ENCODE measurements at regions not wholly inside any gene's neighbourhood (a gene's known extent, or its start where the extent isn't known, plus 50 kb on each side); places are given as distances from the start of the nearest gene placed in this dataset.

DNA sequence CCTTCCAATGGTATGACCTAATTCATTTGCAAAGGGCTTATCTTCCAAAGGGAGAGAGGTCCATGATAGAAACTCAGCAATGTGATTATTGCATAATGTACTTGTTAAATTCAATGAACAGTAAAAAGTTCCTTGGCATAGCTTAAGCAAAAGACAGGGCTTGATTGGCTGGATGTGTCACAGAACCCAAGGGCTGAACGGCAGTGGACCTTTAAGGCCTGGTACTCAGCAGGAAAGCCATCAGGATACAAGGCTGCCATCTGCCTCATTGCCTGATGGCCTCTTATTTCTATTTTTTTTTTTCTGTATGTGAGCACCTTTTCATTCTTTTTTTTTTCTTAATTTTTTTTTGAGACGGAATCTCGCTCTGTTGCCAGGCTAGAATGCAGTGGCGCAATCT is 208.9 kb upstream of the WSCD1 start:
- no peak for DNase-seq (ENCODE audit: low read depth in 1 of 2, low spot score in 1 of 2)

DNA sequence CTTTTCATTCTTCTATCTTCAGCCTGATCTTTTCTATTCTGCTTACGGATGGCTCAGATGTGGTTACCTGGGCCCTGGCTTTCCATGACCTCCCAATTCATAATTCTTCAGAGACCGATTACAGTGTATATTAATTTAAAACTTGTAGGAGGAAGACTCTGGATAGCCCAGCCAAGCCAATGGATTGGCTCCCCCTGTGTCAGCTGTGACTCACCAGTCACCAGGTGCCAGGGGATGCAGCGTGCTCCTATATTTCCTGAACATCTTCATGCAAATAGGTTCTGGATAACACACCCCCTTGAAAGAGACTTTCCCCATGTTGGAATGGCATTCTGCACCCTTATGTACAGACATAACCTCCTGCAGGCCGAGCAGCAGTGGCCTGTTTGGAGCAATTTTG is 208.3 kb upstream of the WSCD1 start:
- no peak for DNase-seq (ENCODE audit: low read depth in 1 of 2, low spot score in 1 of 2)

DNA sequence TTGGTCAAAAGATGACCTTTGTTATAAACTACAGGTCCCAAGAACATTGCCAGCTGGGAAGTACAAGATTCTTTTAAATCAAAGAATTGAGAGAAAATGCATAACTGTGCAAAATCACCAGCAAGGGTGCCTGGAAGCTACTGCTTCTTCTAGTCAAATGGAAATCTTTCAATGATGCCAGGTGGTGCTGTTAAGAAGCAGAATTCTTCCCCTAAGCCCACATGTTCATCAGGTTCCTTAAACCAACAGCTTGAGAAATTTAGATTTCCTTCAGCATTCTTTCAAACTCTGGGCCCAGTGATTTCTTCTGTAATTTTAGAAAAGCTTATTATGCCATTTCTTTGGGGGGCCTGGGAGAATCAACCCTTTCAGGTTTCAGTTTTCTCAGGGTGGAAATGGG is 207.8 kb upstream of the WSCD1 start:
- DNase-seq (ENCODE audit: low read depth in 1 of 2, low spot score in 1 of 2), result no peak

DNA sequence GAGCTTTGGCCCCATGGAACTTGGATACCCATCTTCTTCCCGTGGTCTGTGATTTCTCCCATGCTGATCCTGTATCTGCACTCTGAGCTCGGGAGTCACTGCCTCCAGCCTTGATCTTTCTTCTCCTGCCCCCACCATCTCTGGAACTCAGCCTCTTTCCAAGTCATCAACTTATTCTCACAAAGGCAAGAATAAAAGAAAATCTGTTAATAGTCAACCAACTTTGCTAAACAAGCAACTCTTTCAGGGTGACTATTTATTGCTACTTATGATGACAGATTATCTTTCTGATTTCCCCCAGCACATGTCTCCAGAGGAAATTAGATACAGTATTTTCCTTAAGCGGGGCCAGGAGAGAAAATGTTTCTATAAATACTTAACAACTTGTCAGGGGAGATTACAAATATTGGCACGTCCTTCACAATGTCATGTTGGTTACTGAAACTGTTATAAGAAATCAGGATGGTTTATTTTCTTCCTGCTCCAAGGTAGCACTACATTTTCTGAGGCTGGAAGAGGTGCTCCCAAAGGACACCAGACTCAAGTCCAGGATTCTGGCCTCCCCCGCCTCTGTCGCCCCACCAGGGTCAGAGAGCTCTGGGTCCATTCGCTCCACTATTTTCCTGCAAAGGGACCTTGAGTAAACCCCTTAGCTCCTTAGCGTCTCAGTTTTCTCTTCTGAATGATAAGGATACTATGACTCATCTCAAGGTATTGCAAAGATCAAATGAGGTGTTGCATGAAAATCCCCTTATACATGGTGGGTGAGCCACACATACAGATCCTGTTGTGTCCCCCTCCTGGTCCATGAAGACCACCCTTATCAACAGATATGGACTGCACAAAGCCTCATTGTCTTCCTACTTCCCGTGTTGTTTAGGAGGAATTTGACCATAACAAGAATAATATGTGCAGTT is 205.2 kb upstream of the WSCD1 start:
- DNase-seq (ENCODE audit: low read depth in 1 of 2, low spot score in 1 of 2), result no peak

DNA sequence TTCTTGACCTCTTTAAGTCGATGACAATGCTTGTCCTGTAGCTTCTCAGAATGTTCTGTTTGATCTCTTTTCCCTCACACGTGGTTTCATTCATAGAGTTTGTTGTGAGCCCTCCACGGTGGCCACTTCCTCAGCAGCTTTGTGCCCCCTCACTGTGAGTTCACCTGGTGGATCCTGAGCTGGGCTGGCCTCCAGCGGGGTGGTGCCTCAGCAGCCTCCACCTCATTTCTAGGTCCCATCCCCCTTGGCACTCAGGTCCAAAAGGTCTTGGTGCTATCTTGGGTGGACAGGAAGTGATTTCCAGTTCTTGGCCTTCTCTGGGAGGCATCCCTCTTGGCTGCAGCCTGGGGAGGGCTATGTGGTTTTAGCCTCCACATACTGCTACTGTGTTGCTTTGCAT is 203.2 kb upstream of the WSCD1 start:
- no peak for DNase-seq (ENCODE audit: low read depth in 1 of 2, low spot score in 1 of 2)

DNA sequence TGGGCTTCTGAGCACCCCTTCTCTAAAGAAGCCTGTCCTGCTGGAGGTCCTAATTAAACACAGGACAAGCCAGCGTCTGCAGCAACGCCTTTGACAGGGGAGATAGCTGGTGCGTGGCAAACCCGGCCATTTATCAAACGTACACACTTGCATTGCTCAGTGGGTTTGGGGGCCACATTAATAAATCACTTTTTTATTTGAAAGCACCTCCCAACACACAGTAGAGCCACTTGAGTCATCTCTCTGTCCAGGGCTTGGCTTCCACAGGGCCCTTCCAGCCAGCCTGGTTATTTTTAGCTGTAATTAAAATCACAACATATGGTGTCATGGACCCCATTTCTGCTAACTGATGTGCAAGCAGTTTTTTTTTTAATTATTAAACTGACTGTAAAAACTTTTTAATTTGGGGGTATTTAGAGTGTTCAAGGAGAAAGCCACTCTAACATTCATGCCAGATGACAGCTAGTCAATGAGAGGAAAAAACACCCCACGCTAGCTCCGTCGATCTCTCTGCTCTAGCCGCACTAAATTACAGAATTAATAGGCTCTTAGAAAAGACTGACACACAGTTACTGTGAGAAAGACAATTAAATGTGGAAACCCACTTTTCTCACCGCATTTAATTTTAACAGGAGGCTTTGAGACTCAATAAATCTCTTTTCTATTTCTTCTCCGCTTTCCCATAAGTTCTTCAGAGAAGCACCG is 201.0 kb upstream of the WSCD1 start:
- DNase-seq (ENCODE audit: low read depth in 1 of 2, low spot score in 1 of 2), result no peak

DNA sequence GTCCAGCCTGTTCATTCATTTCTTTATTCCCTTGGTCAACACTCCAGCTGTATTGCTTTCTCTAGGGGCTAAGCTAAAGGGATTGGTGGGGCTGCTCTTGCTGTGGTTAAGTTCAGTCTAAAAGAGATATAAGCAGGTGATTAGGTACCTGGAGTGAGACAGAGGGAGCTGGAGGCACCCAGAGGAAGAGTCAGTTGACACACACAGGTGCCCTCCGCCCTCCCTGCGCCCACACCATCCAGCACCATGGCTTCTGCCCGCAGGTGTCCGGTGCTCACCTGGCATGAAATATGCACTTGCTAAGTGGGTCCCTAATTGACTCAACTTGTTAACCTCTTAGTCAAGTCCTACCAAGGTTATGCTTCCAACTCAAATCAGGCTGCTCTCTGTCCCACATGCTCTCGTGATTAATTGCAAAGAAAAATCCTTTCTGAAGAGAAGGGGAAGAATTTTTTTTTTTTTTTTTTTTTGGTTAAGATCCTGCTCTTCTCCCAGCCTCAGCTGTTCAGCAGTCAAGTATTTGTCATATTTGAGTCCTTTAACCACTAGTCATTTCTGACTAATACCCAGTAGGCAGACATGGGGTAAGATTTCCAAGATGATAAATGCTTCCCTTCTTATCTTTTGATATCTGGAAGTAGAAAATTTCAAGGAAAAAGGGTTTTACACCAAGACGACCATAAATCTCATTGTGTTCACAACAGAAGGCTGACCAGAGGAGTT is 199.8 kb upstream of the WSCD1 start:
- DNase-seq (ENCODE audit: low read depth in 1 of 2, low spot score in 1 of 2), result no peak

DNA sequence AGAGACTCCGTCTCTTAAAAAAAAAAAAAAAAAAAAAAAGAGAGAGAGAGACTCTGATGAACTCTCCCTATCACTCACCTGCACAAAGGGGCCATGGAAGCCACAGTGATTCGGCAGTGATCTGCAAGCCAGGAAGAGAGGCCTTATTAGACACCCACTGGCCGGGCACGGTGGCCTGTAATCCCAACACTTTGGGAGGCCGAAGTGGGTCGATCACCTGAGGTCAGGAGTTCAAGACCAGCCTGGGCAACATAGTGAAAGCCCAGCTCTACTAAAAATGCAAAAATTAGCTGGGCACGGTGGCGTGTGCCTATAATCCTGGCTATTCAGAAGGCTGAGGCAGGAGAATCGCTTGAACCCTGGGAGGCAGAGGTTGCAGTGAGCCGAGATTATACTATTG is 198.5 kb upstream of the WSCD1 start:
- DNase-seq (ENCODE audit: low read depth in 1 of 2, low spot score in 1 of 2), result no peak

DNA sequence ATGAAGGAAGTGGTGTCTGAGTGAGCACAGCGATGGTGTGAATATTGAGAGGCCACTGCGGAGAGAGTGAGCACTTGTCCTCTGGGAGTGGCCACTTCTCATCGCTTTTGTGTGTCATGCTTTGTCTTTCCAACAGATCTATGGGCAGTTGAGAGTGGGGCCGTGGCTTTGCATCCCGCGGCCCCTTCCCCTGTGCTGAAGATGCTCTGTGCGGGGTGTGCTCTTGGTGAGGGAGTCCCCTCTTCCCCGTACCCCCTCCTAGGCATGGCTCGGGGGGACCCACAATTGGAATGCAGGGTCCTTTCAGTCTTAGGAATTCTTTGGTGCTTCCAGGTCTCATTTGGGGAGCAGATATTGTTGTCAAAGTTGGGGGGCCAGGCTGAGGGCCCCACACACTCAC is 197.3 kb upstream of the WSCD1 start:
- DNase-seq (ENCODE audit: low read depth in 1 of 2, low spot score in 1 of 2), result no peak

DNA sequence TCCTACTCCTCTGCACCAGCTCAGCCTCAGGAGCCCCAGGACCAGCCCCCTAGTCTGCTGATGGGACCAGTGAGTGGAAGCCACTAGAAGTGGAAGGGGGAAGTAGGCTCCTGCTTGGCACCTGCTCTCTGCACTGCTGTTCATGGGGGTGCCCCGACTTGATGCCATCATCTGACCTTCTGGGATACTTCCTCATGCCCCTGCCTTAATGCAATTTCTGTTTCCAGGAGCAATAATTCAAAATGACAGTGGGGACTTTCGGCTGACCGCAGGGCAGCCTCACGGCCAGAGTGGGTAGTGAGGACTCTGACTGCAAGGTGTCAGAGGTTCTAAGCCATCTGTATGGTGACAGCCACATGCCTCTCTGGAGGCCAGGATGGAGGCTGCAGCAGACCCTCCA is 196.4 kb upstream of the WSCD1 start:
- no peak for DNase-seq (ENCODE audit: low read depth in 1 of 2, low spot score in 1 of 2)

DNA sequence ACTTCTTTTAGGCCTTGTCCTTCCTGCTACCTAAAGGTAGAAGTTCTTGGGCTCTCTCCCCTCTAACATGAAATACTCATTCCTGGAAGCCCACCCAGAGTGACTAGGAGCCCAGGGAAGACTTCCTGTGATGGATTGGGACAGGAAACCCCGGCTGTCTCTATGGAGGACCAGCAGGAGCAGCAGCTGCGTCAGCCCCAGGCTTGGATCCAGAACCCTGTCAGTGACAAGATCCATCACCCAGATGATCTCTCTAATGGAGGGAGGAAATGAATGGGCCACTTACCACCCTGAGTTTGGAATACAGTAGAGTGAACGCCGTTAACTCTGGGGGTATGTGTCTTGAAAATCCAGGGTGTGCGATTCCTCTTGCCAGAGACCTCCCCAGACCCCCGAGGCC is 195.7 kb upstream of the WSCD1 start:
- DNase-seq (ENCODE audit: low read depth in 1 of 2, low spot score in 1 of 2), result no peak

DNA sequence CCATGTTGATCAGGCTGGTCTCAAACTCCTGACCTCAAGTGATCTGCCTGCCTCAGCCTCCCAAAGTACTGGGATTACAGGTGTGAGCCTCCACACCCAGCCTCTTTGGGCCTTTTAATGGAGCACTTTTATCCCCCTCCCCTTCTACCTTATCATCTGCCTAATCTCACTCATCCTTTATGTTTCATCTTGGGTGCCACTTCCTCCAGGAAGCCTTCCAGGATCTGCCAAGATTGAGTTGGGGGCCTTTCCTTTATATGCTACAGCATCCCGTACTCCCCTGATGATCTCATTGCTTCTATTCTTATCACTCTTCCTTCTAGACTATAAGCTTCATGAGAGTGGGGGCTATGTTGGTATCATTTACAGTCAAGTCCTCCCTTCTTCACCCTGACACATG is 192.8 kb upstream of the WSCD1 start:
- no peak for DNase-seq (ENCODE audit: low read depth in 1 of 2, low spot score in 1 of 2)

DNA sequence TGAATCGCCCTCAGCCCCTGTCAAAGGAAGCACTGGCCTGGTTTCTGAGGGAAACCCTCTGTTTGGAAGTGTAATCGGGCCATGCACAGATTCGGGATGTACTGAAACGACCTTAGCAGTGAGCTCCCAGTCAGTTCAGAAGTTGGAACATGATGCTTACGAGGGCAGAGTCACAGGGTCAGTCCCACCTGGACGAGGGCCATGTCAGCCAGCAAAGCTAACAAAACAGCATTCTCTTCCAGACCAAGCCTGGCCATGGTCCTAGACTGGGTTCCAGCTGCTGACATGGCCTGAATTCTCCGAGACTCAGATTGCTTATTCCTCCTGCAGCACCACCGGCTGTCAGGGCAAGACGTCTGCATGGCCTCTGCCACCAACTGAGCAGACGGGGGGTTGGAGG is 192.2 kb upstream of the WSCD1 start:
- DNase-seq (ENCODE audit: low read depth in 1 of 2, low spot score in 1 of 2), result no peak

DNA sequence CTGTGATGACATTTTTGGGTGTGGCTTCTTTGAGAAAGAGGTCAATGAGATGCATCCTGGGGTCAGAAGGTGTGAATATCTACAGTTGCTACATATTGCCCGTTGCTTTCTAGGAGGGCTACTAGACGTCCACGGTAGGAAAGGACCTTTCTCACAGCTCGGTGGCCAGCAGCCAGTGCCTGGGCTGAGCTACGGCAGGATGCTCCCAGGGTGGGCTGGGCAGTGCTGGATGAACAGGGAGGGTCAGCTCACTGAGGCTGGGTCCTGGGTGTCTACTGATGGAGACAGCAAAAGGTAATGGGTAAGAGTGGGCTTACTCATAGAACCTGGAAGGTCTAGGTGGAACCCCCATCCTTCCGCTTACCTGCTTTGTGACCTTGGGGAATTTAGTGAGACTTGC is 188.3 kb upstream of the WSCD1 start:
- no peak for DNase-seq (ENCODE audit: low read depth in 1 of 2, low spot score in 1 of 2)

DNA sequence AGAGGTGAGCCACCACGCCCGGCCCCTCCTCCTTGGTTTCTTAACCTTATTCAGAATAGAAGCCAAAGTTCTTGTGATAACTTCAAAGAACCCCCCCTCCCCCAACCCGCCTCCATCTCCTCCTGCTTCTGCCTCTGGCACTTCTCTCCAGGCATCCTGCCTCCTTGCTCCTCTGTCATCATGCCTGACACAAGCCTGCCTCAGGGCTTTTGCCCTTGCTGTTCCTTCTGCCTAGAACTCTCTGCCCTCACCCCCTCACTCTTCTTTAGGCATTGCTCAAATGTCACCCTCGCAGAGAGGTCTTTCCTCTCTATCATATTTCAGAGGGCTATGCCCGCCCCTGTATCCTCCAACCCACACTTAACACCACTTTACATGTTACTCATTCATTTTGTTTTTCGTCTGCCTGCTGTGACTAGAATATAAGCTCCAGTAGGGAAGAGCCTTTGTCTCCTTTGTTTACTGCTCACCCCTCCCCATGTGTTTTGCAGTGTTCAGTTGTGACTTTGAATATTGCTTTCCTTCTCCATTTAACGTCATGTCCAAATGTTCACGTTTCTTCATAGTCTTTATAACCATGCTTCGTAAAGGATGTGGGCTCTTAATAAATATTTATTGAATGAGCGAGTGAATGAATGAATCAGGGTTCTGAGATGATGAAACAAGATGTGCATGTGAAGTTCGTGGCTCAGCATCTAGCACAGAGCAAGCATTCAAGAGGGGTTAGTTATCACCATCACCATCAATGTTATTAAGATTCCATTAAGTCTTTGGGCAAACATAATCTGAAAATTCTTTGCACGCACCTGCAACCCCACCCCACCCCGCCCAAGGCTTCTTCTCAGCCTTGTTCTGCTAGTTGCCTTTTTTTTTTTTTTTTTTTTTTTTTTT is 186.2 kb upstream of the WSCD1 start:
- DNase-seq (ENCODE audit: low read depth in 1 of 2, low spot score in 1 of 2), result no peak

DNA sequence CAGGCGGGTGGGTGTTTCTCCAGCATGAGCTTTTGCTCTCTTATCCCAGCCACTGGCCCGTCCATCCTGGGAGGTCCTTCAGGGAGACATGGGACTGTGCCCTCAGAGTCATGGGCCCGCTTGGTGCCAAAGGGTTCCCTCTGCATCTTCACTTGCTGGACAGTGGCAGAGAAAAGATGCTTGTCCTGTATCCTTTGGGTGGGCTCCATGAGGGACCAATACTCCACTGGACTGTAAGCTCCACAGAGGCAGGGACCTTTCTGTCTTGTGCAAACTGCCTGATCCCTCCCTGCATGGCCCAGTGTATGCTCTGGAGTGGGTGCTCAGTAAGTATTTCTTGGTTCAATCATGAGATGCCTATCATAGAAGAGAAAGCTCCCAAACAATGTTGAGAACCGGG is 184.8 kb upstream of the WSCD1 start:
- DNase-seq (ENCODE audit: low read depth in 1 of 2, low spot score in 1 of 2), result no peak

DNA sequence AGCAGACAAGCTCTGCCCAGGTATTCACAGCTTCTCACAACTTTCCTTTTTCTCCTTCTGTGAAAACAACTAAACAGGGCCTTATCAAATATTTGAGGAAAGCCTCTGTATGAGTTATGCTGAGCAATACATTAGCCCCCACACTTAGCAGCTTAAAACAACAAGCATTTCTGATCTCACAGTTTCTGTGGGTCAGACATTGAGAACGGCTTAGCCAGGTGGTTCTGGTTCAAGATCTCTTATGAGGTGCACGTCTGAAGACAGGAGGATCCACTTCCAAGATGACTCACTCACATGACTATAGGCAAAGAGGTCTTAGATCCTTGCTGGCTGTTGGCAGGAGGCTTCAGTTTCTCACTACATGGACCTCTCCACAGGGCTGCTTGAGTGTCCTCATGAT is 181.4 kb upstream of the WSCD1 start:
- no peak for DNase-seq (ENCODE audit: low read depth in 1 of 2, low spot score in 1 of 2)

DNA sequence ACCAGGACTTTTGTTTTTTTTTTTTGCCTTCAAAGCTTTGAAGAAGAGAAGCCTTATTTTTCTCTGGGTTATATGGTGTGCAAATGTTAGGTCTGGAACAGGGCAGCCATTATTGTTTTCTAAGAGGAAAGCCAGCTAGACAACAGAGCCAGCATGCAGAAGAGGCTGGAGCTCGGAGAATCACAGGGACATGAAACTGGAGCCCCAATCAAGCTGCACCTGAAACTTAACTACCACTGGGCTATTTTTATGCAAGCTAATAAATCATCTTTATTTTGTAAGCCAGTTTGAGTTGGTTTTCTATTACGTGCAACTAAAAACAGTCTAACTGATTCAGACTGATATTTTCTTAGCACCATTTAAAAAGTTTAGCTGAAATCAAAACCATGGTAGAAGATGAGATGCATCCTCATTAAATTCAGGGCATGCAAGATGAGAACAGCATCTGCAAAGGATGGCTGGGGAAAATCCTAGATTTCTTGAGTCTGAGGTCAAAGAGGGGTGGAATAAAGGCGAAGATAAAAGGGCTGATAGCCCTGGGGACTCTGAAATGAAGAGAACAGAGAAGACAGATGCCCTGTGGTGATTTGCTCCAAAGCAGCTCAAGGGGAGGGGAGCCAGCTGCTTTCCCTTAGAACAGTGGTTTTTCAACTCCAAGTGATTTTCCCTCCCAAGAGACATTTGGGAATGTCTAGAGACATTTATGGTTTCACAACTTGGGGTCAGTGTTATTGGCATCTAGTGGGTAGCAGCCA is 177.1 kb upstream of the WSCD1 start:
- DNase-seq (ENCODE audit: low read depth in 1 of 2, low spot score in 1 of 2), result no peak

DNA sequence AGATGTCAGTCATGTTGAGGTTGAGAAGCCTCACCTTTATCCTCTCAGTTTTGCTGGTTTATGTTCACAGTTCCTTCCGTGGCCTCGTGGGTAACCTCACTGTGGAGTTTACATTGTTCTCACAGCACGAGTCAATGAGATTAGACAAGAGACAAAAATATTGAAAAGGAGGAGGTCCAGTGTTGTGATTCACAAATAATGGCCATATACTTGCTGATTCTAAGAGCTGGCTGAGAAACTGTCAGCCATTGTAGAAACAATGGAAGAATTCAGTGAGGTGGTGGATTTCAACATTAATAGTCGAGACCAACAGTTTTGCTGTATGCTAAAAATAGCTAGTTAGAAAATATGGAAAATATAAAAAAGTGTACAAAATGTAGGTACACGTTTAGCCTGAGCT is 176.4 kb upstream of the WSCD1 start:
- no peak for DNase-seq (ENCODE audit: low read depth in 1 of 2, low spot score in 1 of 2)

DNA sequence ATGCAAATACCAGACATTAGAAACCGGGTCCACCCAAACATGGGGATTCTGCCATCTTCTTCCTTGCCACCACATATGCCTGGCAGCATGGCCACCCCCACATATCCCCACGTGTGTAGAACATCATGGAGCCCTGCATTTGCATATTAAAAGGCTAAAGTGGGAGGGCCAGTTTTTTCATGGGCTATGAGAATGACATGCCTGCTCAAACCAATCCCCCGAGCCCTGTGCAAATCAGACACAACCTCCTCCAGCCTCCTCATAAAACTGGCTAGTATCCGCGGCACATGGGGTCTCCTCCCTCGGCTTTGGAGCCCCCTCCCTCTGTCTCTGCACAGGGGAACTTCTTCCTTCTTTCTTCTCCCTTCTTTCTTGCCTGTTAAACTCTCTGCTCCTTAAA is 174.9 kb upstream of the WSCD1 start:
- DNase-seq (ENCODE audit: low read depth in 1 of 2, low spot score in 1 of 2), result no peak
